Parathyroid adenoma (tissue), 2 donors: ENCODE measurements at regions not wholly inside any gene's neighbourhood (a gene's known extent, or its start where the extent isn't known, plus 50 kb on each side); places are given as distances from the start of the nearest gene placed in this dataset.

Experiments used
- H2AFZ ChIP-seq: fragments of 300-600 bp; sonication (generic); one replicate; pipeline ENCODE4 v1.7.0; 2017; ENCODE audit warnings: antibody characterized with exemption, mild to moderate bottlenecking
- H3K27ac ChIP-seq: fragments of 300-600 bp; sonication (generic); one replicate; pipeline ENCODE4 v1.7.0; 2017
- H3K27me3 ChIP-seq: fragments of 300-600 bp; sonication (generic); one replicate; pipeline ENCODE4 v1.7.0; 2017; ENCODE audit warnings: low read length; ENCODE audit not compliant: control insufficient read depth, insufficient read depth
- H3K36me3 ChIP-seq: fragments of 300-600 bp; sonication (generic); one replicate; pipeline ENCODE4 v1.7.0; 2017; ENCODE audit warnings: low read length; ENCODE audit not compliant: control insufficient read depth, insufficient read depth
- H3K4me1 ChIP-seq: fragments of 300-600 bp; sonication (generic); one replicate; pipeline ENCODE4 v1.7.0; 2017; ENCODE audit warnings: control low read depth
- H3K4me2 ChIP-seq: fragments of 300-600 bp; sonication (generic); one replicate; pipeline ENCODE4 v1.7.0; 2017; ENCODE audit warnings: low read length
- H3K4me3 ChIP-seq: fragments of 300-600 bp; sonication (generic); one replicate; pipeline ENCODE4 v1.7.0; 2017; ENCODE audit warnings: low read depth, low read length
- H3K79me2 ChIP-seq: fragments of 300-600 bp; sonication (generic); one replicate; pipeline ENCODE4 v1.7.0; 2017; ENCODE audit warnings: control low read depth
- H3K9ac ChIP-seq: fragments of 300-600 bp; sonication (generic); one replicate; pipeline ENCODE4 v1.7.0; 2017; ENCODE audit warnings: mild to moderate bottlenecking
- H3K9me3 ChIP-seq: fragments of 300-600 bp; sonication (generic); one replicate; pipeline ENCODE4 v1.7.0; 2017; ENCODE audit warnings: low read length; ENCODE audit not compliant: control insufficient read depth
- TF ChIP-seq, protein P1 (sequence below): fragments of 300-600 bp; sonication (generic); IDR thresholded peaks from one replicate; pipeline ENCODE4 v1.7.0; 2017; ENCODE audit warnings: antibody characterized with exemption, mild to moderate bottlenecking
- donor health status: primary hyperparathyroidism.

DNA sequence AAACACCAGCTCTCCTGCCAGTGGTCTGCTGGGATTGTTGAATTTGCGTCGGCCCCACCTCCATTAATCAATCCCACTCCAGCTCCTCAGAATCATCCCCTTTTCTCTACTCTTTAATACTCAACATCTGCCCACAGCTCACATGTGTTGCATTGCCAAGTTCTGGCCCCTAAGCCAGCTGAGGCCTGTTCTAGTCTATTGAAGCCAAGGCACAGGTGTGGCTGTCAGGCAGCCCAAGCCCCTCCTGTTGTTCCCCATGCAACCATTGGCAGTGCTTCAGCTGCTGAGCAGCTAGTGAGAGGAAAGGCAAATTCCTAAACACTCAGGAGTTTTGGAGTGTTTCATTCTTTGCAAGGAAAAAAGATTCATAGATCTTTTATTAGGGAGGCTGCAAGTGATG is 128.0 kb upstream of the NT5E start:
- H3K4me3 ChIP-seq = no peak overlapping the region
- TF ChIP-seq, protein P1, sequence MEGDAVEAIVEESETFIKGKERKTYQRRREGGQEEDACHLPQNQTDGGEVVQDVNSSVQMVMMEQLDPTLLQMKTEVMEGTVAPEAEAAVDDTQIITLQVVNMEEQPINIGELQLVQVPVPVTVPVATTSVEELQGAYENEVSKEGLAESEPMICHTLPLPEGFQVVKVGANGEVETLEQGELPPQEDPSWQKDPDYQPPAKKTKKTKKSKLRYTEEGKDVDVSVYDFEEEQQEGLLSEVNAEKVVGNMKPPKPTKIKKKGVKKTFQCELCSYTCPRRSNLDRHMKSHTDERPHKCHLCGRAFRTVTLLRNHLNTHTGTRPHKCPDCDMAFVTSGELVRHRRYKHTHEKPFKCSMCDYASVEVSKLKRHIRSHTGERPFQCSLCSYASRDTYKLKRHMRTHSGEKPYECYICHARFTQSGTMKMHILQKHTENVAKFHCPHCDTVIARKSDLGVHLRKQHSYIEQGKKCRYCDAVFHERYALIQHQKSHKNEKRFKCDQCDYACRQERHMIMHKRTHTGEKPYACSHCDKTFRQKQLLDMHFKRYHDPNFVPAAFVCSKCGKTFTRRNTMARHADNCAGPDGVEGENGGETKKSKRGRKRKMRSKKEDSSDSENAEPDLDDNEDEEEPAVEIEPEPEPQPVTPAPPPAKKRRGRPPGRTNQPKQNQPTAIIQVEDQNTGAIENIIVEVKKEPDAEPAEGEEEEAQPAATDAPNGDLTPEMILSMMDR = no peak
- no peaks in the 10 kb centered on the region for H3K79me2 ChIP-seq
- H3K9me3 ChIP-seq = no peaks in the 10 kb centered on the region
- no peaks in the 10 kb centered on the region for H3K4me1 ChIP-seq
- no peak overlapping the region for H3K27ac ChIP-seq
- no peak overlapping the region for H3K9ac ChIP-seq
- no peaks in the 10 kb centered on the region for H3K36me3 ChIP-seq
- H3K27me3 ChIP-seq = no peaks in the 10 kb centered on the region
- no peak overlapping the region for H2AFZ ChIP-seq
- H3K4me2 ChIP-seq = no peak overlapping the region

DNA sequence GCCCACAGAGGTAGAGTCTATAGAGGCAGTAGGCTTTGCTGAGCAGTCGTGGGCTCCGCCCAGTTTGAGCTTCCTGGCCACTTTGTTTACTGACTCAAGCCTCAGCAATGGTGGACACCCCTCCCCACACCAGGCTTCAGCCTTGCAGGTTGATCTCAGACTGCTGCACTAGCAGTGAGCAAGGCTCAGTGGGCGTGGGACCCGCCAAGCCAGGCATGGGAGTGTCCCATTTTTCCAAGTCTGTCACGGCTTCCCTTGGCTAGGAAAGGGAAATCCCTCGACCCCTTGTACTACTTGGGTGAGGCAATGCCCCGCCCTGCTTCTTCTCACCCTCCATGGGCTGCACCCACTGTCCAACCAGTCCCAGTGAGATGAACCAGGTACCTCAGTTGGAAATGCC is 135.3 kb upstream of the NT5E start:
- H3K4me1 ChIP-seq = no peaks in the 10 kb centered on the region
- H3K36me3 ChIP-seq = no peaks in the 10 kb centered on the region
- H2AFZ ChIP-seq = no peak overlapping the region
- no peak overlapping the region for H3K27ac ChIP-seq
- no peak overlapping the region for H3K4me3 ChIP-seq
- no peaks in the 10 kb centered on the region for H3K79me2 ChIP-seq
- TF ChIP-seq, protein P1 = no peak
- no peak overlapping the region for H3K4me2 ChIP-seq
- H3K27me3 ChIP-seq = no peaks in the 10 kb centered on the region
- no peak overlapping the region for H3K9ac ChIP-seq
- H3K9me3 ChIP-seq = no peaks in the 10 kb centered on the region

DNA sequence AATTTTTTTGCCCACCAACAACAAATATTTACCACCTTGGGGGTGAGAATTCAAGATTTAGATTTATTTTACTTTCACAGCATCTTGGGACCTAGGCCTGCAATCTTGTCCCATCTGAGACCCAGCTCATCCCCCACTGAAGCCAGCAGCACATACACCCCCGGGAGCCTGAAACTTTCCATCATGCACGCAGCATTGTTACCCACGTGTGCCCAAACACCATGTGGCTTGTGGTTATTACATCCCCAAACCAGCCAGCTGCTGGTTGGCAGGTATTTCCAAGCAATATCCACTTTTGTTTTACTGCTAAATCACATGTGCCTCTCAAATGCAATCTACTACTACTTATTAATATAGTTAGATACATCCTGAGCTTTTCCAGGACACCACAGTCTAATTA is 149.3 kb upstream of the NT5E start:
- H2AFZ ChIP-seq = no peak overlapping the region
- H3K79me2 ChIP-seq = no peaks in the 10 kb centered on the region
- no peaks in the 10 kb centered on the region for H3K9me3 ChIP-seq
- H3K27me3 ChIP-seq = no peaks in the 10 kb centered on the region
- H3K36me3 ChIP-seq = no peaks in the 10 kb centered on the region
- no peak overlapping the region for H3K9ac ChIP-seq
- no peaks in the 10 kb centered on the region for H3K4me1 ChIP-seq
- TF ChIP-seq, protein P1 = no peak
- no peak overlapping the region for H3K27ac ChIP-seq
- no peak overlapping the region for H3K4me2 ChIP-seq
- no peak overlapping the region for H3K4me3 ChIP-seq

DNA sequence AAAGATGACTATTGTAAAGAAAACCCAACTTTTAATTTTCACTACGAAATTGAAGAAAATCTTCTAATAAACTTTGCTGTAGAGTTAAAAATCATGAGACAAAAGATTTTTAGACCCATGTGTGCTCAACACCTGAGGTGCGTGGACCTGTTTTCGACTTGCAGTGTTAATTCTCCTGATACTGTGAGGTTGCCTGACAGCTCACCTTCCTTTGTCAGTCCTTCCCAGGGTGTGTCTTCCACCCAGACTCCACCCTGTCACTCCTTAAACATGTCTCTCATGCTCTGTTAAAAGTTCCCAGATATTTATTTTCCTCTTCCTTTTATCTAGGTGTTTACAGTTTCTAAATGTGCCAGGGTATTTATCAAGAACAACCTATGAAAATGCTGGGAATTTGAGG is 151.3 kb upstream of the NT5E start:
- no peak overlapping the region for H3K4me3 ChIP-seq
- TF ChIP-seq, protein P1 = no peak
- no peaks in the 10 kb centered on the region for H3K27me3 ChIP-seq
- no peaks in the 10 kb centered on the region for H3K36me3 ChIP-seq
- no peaks in the 10 kb centered on the region for H3K79me2 ChIP-seq
- H3K4me1 ChIP-seq = no peaks in the 10 kb centered on the region
- H3K4me2 ChIP-seq = no peak overlapping the region
- no peak overlapping the region for H3K27ac ChIP-seq
- H3K9ac ChIP-seq = no peak overlapping the region
- no peaks in the 10 kb centered on the region for H3K9me3 ChIP-seq
- no peak overlapping the region for H2AFZ ChIP-seq

DNA sequence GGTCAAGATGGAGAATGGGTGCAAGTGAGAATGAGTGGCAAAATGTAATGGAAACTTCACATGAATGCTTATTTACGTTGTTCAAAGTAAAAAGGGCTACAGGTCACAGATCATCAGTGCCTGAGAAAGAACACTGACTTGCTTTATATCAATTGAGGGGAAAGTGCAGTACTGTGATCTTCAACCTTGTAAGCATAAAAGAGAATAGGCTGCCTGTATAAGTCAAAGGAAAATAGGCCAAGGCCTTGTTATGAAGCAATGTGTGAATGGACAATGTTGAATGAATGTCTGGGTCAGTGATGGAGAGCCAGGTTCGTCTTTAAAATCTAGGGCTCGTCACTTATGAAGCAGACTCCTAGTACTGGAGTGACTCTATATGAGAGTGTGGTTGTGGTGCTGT is 158.6 kb upstream of the NT5E start:
- no peaks in the 10 kb centered on the region for H3K79me2 ChIP-seq
- H3K4me3 ChIP-seq = no peak overlapping the region
- TF ChIP-seq, protein P1 = no peak
- H3K9ac ChIP-seq = no peak overlapping the region
- H3K27ac ChIP-seq = no peak overlapping the region
- no peaks in the 10 kb centered on the region for H3K27me3 ChIP-seq
- no peak overlapping the region for H3K4me2 ChIP-seq
- H3K9me3 ChIP-seq = no peaks in the 10 kb centered on the region
- H2AFZ ChIP-seq = no peak overlapping the region
- no peaks in the 10 kb centered on the region for H3K36me3 ChIP-seq
- no peaks in the 10 kb centered on the region for H3K4me1 ChIP-seq
